Fibroblast of skin of scalp (primary cell): ENCODE measurements at regions not wholly inside any gene's neighbourhood (a gene's known extent, or its start where the extent isn't known, plus 50 kb on each side); places are given as distances from the start of the nearest gene placed in this dataset.

ENCODE experiments used
- DNase-seq: peaks from one replicate; pipeline ENCODE4 v3.0.0-alpha.2; 2013

DNA sequence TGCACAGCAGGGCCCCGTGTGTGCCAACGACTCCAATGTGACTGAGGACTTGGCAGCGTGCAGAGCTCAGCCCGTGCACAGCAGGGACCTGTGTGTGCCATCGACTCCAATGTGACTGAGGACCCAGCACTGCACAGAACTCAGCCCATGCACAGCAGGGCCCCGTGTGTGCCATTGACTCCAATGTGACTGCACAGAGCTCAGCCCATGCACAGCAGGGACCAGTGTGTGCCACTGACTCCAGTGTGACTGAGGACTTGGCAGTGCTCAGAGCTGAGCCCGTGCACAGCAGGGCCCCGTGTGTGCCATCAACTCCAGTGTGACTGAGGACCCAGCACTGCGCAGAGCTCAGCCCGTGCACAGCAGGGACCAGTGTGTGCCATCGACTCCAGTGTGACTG, 347.8 kb upstream of the B3GAT1 start:
- no peak for DNase-seq

DNA sequence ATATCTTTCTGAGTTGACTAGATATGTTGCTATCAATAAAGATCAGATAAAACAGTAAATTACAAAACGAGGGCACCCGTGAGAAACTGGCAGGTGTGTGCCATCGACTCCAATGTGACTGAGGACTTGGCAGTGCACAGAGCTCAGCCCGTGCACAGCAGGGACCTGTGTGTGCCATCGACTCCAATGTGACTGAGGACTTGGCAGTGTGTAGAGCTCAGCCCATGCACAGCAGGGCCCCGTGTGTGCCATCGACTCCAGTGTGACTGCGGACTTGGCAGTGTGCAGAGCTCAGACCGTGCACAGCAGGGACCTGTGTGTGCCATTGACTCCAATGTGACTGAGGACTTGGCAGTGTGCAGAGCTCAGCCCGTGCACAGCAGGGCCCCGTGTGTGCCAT, 347.2 kb upstream of the B3GAT1 start:
- DNase-seq: no peak

DNA sequence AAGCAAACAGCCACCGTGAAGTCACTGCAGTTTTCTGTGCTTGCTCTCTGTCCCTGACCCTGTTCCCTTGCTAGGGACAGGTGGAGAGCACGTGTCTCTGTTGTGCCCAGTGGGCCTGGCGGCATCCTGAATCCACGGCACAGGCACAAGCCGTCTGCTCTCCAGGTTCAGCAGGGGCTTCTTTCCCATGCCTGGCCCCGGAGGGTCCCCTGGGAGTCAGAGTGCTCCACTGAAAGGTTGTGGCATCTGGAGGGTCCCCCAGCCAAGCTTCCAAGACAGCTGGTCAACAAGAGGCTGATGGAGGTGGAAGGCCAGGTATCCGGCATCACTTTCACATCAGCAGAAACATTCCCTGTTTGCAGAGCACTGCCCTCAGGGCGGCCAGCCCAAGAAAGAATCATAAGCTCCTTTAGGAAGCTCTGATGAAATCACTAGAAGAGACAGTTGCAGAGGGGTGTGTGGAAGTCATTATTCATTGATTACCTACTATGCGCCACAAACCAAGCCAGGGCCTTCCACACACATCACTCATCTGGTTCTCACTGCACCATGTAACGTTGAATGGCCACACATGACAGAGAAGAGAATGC, 346.4 kb upstream of the B3GAT1 start:
- DNase-seq: no peak

DNA sequence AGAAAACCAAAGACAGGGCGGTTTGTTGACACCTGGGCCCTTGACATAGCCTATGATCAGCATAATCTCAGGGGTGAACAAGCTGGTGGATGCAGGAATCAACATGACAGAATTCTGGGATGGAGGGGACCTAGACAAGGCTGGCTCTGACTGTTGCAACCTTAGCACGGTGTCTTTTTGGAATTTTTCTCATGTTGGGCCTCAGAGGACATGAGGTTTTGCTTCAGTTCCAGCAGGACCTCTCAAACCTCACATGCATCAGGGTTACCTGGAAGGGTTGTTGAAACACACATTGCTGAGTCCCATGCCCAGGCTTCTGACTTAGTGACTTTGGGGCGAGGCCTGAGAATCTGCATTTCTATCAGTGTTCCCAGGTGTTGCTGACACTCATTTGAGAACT, 345.6 kb upstream of the B3GAT1 start:
- DNase-seq: no peak

DNA sequence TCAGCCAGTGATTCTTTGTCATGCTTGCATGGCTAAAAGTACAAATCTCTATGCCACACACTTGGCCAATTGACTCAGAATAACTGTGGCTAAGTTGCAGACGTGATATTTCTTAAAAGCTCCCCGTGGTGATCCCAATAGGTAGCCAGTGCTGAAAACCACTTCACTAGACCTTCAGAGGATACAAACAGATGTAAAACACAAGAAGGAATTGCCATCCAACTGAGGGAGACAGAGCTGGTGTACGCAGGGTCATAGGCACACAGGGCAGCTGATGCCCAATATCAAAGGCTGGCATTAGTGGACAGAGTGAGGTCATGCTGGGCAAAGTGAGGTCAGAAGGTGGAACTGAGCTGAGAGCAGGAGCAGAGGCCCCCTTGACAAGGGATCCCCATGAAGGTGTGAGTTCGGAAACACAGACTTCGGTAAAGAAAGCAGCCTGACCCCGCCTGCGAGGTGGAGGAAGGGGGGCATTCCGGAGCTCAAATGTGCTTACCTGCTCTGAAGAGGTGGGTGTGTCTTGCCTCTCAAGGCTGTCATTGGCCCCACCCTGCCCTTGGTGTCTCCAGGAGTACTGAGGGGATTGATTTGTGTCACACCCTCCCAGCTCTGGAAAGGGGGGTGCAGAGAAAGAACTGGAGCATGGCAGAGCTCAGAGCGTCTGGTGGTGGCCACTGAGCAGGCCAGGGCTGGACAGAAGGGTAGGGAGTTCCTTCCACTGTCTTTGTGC, 344.9 kb upstream of the B3GAT1 start:
- no peak for DNase-seq

DNA sequence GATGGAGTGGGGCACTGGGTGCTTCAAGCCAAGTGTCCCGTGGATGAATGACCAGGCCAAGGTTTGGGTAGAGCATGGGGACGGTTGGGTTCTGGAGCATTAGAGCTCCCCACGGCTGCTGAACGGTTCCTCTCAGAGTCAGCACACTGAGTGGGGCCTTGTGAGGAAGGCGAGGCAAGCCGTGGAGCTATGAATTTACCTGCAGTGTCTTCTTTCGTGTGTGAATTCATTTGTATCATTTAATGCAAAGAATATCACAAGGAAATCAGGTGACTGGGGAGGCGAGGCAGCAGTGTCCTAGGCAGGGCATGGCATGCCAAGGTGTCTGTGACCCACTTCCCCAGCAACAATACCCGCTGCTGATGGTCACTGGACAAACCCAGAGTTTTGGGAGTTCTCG, 343.5 kb upstream of the B3GAT1 start:
- DNase-seq: no peak

DNA sequence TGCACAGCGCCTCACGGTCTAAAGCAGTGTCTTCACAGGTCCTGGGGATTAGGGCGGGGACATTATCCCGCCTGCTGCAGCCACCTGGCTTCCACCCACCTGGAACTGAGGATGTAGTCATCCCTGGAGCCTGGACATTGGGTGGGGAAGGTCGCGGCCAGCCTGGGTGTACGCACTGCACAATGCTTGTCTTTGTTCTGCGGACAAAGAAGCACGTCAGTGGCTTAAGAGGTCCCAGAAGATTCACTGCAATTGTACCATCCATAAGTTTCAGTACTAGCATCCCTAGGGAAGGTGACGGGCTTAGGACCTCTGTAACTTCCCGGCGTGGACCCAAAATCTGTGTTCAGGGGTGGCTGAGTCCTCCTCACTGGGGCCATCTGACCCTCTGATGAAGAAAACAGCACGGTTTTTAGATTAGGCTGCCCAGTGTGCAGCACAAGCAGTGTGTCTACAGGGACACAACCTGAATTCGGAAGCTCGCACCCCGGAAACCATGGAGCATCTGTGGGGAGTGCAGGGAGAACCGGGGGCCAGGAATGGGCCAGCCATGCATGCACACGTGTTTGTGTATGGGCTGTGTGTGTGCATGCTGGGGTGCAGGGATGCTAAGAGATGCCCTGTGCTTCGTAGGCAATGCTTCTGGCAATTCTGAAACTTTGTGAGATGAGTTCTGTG, 342.6 kb upstream of the B3GAT1 start:
- no peak for DNase-seq

DNA sequence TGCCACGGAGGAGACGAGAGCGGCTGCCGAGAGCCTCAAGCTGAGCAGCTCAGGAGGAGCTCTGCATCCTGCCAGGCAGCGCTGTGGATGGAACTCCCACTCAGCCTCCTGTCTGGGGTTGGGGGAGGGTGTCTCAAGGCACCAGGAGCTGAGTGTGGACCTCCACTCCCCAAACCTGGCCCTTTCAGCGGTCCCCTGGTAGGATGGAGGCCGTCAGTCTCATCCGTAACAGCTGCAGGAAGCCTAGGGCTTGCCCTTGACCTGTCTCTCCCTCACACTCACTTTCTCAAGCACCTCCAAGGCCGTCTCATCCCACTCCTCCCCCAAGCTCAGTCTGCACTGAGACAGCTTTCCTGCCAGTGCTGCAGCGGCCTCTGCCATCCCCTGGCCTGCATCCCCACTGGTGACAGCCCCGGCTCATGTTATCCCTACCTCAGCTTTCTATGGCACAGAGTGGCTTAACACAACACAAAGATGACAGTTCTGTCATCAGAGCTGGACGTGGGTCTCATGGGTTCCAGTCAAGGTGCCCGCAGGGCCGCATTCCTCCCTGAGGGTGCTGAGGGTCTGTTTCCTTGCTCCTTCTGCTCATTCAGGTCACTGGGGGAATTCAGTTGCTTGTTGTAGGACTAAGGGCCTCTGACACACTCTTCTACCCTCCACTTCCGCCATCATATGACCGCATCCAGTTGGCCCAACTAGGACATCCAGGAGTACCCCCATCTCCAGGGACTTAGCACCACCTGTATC, 341.9 kb upstream of the B3GAT1 start:
- DNase-seq: no peak

DNA sequence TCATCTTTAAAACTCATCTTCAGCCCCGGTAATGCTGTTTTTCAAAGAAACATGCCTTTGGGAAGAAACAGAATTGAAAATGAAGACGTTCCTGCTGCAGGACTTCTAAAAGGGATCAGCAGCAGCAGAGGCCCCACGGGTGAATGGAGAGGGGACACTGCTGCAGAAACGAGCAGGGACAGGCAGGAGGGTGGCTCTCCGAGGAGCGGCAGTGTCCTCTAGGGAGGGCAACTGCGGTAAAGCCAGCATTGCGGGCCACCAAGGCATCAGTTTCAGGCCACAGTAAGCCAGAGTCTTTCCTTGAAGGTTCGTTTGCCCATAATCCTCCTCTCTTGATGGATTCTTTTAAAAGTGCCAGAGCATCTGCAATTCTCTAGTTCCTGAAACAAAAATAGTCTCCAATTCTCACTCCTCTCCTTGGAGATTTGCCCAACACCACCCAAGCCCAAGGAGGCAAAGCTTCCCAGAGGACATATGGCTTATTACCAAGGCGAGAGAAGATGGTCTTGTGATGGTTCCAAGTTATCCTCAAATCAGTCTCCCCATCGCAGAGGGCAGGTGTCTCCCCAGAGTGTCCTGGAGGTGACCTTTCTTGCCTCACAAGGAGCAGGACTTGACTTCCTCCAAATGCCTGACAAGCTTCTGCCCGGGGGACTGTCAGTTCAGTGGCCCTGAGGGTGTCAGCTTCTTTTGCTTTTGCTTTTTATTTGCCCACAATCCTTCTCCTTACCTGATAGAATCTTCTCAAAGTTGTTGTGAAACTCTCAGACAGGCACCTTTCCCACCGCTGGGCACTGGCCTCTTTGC, 341.1 kb upstream of the B3GAT1 start:
- no peak for DNase-seq

DNA sequence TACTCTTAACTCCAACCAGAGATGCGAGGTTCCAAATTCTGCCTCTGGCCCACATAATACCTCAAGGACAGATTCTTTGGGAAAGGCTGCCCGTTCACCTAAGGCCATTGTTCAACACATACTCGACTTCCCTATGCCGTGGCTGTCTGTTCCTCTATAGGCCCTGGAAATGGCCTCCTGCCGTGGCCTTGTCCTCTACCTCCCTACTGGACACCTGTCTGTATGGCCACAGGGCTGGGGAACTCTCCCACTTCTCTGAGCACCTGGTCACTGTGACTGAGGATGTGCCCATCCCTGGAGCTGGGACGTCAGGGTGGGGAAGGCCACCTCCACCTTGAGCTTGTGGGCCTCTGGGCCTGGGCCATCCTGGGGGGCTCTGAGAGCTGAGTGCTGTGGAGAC, 340.5 kb upstream of the B3GAT1 start:
- no peak for DNase-seq

DNA sequence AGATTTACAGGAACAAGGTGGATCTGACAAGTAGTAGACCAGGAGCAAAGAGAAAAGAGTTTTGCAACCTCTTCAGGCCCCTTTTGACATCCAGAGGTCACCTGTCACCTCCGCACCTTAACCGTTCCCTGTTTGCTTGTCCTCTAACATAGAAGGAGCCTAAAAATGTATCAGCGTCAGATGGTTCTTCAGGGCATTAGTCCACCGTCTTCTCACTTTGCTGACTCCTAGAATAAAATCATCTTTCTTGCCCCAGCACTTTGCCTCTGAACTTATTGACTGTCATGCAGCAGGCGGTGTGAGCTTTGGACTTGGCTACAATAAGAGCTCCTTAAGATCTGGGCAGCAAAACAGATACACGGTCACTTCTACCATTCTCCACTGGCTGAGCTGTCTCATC, 339.7 kb upstream of the B3GAT1 start:
- no peak for DNase-seq

DNA sequence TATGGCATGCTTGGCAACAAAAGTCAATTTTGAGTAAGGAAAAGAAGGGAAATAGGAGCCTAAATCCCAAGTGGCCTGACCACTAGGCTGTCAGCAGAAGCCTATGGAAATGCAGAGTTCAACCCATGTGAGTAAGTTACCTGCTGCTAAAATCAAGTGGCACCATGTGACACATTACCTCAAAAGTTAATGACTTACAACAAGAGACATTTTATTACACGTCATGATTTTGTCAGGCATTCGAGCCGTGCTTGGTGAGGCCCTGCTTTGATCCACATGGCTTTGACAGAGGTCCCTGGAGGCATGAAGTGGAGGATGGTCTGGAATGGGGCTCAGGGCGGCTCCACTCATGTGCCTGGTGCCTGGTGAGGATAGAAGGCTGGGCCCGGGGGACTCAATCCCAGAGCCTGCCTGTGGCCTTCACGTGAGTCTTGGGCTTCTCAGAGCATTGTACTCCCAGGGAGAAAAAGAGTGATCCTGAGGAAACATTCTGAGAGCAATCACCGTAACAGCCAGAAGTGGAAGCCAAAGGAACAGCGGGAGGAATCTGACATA, 339.1 kb upstream of the B3GAT1 start:
- no peak for DNase-seq

DNA sequence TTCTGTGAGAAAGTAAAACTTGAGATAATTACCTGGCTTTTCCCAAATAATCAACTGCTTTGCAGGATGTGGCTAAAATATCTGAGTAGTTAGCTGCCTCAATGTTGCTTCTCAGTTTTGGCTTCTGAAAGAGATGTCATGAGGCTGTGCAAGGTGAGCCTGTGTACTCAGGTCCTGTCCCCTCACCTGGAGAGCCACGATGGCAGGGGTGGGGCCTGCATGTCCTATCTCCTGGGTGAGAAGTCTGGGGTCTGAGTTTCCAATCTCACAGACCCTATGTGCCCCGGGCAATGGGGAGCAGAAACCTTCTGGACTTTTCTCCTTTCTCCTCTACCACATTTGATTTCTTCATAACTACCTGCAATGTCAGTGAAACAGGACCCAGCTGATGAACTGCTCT, 338.6 kb upstream of the B3GAT1 start:
- no peak for DNase-seq

DNA sequence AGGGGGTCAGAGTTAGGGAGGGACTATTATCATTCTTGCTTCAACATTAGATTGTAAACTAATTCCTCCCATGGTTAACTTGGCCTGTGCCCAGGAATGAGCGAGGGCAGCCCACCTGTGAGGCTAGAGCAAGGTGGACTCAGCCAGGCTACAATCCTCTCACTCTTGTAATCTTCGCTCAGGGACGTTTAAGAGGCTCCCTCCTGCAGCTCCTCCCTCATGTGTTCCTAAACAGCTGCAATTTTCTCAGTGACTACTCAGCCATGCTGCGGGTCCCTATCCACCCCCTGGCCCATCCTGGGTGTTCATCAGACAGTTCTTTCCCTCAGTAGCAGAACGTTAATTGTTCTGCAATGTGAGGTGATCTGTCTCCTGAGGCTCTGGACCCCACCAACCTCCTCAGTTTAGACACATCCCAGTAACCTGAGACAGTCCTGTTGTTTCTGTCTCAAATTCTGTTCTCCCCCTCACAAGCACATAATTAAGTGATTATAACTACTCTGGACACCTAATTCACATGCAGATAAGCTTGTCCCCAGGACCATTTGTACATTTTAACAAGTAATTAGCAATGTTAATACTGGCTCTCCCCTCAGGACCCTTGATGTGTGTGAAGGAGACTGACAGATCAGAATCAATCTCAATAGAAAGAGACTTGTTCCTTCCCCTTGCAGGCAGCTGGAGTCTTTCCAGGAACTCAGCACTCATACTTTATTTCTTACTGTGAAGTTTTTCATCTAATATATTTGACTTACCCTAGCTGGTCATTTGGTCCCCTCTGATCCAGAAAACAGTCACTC, 337.2 kb upstream of the B3GAT1 start:
- no peak for DNase-seq

DNA sequence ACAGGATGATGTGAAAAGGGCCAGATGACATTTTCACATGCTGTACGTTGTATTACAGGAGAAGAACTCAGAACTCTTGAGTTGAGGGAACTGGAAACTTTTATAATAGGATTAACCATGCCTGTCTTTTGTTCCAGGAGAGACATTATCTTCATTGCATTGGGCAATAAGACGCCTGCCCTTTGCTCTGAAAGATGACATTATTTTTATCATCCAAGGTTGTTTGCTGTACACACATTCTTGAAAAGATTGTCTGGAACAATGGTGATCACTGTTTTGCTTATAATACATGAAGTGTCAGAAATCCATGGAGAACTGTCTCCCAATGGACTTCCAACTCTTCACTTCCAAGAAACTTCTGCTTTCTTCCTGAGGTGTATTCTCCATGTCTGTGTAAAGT, 334.6 kb upstream of the B3GAT1 start:
- no peak for DNase-seq

DNA sequence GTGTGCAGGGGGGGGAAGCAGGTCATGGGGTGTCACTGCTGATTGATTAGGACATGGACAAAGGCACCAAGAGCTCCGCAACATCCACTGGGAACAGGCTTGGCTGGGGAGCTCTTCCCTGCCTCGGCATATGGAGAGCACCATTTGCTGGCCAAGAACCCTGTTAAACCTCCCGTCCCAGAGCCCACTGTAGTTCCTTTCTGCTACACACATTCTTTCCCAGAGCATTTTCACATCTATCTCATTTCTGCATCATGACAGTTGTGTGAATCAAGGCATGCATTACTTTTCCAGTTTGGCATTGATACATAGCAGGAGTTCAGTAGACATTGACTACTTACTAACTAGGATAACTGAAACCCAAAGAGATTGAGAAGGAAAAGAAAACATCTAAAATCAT, 333.4 kb upstream of the B3GAT1 start:
- no peak for DNase-seq

DNA sequence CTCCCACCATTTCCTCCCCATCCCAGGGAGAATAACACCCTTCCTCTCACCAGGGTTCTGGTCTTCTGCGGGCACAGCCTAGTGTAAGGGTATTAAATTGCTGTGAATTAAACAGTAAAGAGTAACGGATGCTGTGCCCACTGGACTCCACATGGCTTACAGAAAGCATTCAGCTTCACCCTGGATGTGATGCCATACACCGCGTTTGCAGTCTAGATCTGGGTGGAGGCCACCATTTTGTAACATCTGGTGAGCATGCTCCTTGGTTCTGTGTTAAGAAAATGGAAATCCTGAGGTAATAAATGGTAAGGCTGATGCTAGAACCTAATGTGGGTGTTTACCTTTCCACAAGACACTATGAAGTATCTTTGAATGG, 331.8 kb upstream of the B3GAT1 start:
- DNase-seq: no peak

DNA sequence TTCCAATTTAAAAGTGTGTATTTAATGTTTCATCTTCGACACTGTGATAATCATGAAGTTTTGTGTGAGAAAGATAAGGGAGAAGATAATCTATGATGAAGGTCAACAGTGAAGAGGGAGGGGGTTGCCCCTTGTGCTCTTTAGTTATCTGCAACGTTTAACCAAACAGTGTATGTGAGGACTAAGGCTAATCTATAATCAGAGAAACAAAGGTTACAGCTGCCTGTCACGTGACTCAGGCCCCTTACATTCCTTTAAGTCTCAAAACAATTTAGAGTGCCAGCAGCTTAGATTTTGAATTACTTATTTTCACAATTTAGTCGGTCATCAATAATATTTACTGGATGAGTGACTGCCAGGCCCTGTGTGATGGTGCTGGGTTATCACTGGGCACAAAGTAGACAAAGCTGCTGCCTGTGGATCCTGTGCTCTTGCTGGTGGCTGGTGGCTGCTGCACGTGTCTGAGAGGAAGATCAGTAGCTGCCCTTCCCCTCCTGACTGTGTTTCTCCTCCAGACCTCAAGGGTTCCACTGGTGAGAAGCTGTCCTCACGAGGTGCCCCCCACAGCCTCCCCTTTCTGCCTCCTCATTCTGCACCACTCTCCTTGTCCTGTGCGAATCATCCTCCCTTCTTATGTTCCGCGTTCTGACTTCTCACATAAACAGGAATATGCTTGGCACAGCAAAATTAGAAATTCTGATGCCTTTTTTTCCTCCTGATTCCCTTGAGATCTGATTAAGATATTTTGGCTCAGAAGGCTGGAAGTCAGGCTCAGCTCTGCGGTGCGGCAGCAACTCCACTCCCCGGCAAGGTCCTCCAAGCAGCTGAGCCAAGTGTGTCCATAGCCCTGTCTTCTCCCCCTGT, 331.1 kb upstream of the B3GAT1 start:
- no peak for DNase-seq

DNA sequence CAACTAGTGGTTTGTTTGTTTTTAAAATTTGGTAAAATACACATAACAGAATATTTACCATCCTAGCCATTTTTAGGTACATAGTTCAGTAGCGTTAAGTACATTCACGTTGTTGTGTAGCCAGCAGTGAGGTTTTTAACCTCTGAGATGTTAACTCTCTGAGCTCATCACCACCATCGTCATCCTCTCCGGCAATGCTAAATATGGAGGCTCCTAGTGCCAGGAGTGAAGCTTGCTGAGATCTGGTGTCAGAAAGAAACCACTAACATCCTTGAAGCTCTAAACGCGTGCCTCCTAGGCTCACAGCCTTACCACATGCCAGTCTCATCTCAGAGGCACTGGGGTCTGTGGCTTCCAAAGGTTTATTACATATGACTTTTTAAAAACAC, 330.2 kb upstream of the B3GAT1 start:
- DNase-seq: peak; percentile 46

DNA sequence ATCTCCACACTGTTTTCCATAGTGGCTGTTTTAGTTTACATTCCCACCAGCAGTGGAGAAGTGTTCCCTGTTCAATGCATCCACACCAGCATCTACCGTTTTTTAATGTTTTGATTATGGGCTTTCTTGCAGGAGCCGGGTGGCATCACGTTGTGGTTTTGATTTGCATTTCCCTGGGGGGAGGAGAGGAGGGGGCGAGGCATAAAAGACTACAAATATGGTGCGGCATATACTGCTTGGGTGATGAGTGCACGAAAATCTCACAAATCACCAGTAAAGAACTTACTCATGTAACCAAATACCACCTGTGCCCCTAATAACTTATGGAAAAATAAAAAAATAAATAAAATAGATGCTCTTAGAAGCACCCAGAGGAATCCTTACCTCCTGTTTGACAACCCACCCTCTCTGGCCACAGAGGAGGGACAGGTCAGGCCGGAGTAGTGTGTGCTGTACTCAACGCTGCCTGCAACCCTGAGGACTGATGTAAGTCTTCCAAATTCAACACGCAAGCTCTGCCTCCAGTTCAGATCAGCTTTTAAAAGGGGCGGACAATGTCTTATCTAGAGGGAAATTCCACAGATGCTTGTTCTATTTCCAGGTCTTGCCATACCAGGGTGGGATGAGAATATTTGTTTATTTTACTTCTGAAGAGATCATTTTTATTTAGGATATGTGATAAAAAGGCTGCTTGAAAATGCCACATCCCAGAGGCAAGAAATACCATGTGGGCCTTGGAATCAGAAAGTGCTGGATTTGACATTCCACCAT, 329.6 kb upstream of the B3GAT1 start:
- peak; percentile 45 for DNase-seq
